ENCODE measurements at regions not wholly inside any gene's neighbourhood (a gene's known extent, or its start where the extent isn't known, plus 50 kb on each side); places are given as distances from the start of the nearest gene placed in this dataset.

GRCh38 chr3:194905696-194906095 is 220.0 kb downstream of the FAM43A start:
- TF ChIP-seq TAF1 (IDR thresholded peaks at IDR 0.05; ENCODE audit: borderline replicate concordance, insufficient read depth, low read length) (no peak), POLR2AphosphoS5 (IDR thresholded peaks at IDR 0.05; ENCODE audit: low read depth, low read length) (no peak), SIN3A (IDR thresholded peaks at IDR 0.05; ENCODE audit: borderline replicate concordance, insufficient read depth, low read length) (no peak)

Data from PFSK-1 (cell line).